Embryonic facial prominence (tissue), 1 donor: ENCODE measurements at regions not wholly inside any gene's neighbourhood (a gene's known extent, or its start where the extent isn't known, plus 50 kb on each side); places are given as distances from the start of the nearest gene placed in this dataset.
A peak's percentile ranks its signal among the peaks of the same experiment; 100 is the strongest.
"Not testable (repeated sequence)": the region's sequence is repeated elsewhere in the genome, so short reads cannot be mapped to it uniquely, and the experiment has no call there.

ENCODE experiments used
- DNase-seq: peaks from one replicate; pipeline ENCODE4 v3.0.0-alpha.2; 2016; ENCODE audit errors: extremely low spot score

DNA sequence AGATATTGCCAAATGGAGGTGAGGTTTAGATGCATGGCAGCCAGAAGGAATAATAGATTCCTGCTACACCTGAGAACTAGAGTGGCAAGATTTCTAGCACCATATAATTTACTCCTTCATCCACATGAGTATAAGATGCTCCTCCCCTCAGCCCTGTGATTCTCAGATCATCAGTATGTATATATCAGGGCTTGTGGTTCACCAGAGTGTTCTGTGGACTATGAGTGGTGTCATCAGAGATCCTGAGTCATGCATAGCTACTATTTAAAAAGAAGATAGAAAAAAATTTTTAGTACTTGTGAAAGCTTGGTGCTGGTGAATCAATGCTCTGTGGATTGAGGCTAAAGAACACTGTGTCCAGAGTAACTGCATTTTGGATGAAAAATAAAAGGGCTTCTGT, 285.9 kb downstream of the BMP4 start:
- DNase-seq: no peak

- DNase-seq: peak; percentile 70
Observed at GRCh38 chr14:53668897-53669296, 287.7 kb downstream of the BMP4 start.

GRCh38 chr14:53663709-53664108, 292.9 kb downstream of the BMP4 start:
- DNase-seq: no peak

DNA sequence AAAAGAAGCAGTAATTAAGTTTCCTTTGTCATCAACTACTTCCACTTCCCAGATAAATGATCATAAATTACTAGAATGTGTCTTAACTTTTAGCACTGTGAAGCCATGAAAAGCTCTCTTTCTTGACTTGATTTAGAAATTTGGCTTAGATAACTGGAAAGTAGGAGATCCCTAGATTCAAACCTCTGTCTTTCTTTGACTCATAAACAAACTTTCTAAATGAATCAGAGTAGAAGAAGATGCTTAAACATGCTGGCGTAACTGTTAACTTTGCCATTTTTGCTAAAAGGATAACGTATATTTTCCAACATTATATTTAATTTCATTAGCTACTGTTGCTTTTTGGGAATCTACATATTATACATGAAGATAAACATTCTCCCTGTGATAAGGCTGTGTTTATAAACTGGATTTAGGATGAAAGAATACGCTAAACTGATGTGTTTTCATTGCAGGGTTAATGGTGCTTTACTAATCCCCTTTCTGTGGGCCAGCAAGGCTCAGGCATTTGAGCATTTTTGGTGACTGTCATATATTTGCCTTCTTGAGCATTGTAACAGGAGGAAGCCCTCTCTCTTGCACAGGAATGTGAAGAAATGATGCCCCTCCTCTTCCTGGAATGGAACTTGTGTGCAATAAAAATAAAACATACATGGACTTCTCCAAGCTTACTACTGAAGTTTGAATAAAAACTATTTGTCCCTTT, 301.4 kb downstream of the BMP4 start:
- DNase-seq: no peak

DNA sequence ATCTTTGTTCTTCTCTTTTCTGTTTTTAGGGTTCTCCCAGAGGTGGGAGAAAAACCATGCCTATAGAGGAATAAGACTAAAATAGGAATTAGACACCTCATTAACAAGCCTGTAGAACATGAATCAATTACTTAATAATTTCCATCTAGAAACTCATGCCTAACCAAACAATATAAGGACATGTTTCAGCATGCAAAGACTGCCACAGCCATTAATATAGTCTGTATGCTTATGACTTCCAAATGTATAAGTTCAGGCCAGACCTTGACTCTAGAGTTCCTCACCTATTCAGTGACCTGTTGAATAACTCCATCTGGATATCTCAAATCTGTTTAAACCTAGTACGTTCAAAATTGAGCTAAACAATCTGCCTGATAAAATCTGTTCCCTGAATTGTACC, 304.6 kb downstream of the BMP4 start:
- no peak for DNase-seq

- no peak for DNase-seq
Observed at GRCh38 chr14:53651096-53651740, 305.4 kb downstream of the BMP4 start.

GRCh38 chr14:53646925-53647324, 309.7 kb downstream of the BMP4 start:
- DNase-seq: no peak

DNA sequence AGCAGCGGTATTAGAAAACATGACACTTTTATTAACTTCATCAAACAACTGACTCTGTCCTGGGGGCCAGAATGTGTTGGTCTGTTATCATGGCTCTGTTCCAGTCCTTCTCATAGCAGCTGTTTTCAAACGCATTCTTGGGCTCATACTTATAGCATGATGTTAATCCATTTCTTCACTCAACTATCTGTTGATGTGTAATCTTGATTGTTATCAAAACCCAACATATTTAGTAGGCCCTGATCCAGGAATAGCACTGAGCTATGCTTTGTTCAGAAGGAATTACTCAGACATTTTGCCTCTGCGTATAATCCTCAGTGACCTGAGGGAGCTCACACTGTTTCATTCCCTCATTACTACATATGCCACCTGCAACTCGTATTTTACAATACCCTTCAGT, 315.9 kb downstream of the BMP4 start:
- no peak for DNase-seq

DNA sequence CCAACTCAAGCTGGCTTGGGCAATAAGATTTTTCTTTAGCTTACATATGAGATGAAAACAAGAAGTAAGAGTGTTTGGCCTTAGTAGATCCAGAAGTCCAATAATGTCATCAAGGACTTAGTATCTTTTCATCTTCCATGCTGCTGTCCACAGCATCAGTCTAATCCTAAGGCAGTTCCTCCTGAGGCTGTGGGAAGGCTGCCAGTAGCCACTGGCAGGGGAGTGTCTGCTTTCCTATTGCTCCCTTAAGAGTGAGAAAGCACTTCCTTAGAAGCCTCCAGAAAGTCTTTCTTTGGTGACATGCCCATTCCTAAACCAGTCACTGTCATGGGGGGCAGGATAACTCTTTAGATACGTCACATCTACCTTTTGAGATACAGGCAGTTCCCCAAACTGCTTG, 317.7 kb downstream of the BMP4 start:
- no peak for DNase-seq

DNA sequence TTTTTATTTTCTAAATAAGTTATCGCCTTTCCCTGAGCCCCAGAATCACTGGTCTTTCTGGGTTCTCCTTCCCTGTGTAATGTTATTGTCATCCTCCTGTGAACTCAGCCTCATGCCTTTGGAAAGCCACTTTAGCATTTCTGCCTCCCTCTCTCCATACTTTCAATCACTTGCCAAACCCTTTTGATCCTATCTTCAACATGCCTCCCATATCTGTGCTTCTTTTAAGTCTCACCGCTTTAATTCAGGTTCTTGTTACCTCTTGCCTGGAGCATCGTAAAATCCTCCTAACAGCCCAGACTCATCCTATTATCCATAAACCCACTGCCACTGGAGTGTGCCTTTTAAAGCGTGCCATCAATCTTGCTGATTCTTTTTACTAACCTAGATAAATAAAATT, 321.8 kb downstream of the BMP4 start:
- DNase-seq: no peak

GRCh38 chr14:53630336-53630735, 326.3 kb downstream of the BMP4 start:
- DNase-seq: no peak

- DNase-seq: no peak
Observed at GRCh38 chr14:53628732-53629430, 327.7 kb downstream of the BMP4 start.

DNA sequence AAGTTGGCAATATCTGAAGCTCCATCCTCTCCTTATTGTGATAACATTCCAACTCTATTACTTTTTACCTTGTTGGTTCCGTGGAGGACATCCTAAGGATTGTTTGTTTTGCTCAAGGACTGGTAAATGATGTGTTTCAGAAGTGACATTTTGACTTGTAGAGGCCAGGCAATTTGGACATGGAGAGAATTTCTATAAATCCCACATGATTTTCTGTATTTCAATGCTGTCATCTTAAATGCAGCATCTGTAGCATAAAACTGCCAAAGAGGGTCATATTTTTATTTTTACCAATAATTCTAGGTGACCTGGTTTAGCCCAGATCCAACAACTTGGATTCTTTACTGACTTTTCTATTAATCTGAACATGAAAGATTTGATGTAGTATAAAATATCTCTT, 328.4 kb downstream of the BMP4 start:
- no peak for DNase-seq

DNA sequence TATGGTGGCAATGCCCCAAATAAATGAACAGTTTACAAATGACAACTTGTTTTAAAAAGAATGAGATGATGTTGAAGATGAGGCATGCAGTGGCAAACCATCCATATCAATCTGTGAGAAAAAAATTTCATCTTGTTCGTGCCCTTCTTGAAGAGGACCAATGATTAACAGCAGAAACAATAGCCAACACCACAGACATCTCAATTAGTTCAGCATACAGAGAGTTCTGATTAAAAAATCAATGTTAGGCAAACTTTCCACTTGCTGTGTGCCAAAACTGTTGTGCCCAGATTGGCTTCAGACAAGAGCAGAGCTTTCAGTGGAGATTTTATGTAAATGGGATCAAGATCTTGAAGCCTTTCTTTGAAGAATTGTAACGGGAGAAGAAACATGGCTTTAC, 329.9 kb downstream of the BMP4 start:
- DNase-seq: no peak

DNA sequence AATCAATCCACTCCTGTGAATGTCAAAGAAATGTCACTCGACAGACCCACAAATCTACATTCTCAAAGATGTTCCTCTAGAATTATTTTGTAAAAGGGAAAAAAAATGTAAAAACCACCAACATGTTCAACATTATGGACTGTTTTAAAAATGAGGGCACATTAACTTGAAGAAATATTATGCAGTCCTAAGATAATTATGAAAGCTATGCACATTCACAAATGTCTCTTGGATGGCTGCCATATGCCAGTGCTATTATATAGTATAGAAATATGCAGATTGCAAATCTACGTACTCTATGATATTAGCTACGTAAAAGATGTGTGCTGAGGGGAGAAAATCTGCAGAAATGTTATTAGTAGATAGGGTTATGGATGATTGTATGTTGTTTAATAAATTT, 334.2 kb downstream of the BMP4 start:
- DNase-seq: no peak

- no peak for DNase-seq
Observed at GRCh38 chr14:53621921-53622320, 334.7 kb downstream of the BMP4 start.

GRCh38 chr14:53621433-53621832, 335.2 kb downstream of the BMP4 start:
- DNase-seq: no peak

GRCh38 chr14:53620890-53621289, 335.7 kb downstream of the BMP4 start:
- no peak for DNase-seq

- DNase-seq: no peak
Observed at GRCh38 chr14:53620317-53620716, 336.3 kb downstream of the BMP4 start.

- no peak for DNase-seq
Observed at GRCh38 chr14:53619691-53620231, 336.9 kb downstream of the BMP4 start.

GRCh38 chr14:53616536-53616935, 340.1 kb downstream of the BMP4 start:
- DNase-seq: not testable (repeated sequence)

DNA sequence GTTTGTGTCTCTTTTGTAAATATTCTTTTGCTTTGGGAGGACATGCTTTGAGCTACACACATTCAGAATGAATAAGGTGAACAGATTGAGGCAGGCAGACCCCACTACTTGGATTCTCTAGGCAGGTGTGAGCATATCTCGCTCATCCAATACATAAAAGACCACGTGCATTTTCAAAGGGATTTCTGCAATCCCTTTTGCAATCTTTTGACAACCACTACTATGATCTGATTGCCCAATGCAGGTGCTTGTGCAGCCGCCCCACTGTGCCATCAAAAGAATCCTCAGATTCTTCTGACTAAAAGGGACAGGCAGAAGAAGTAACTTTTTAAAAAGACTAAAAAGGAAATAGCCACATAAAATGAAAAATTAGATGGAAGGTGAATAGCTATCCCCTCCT, 341.4 kb downstream of the BMP4 start:
- DNase-seq: no peak
